NCI-H526 treated with DMSO at 0.1 percent for 48 hours (cell line): ENCODE measurements at regions not wholly inside any gene's neighbourhood (a gene's known extent, or its start where the extent isn't known, plus 50 kb on each side); places are given as distances from the start of the nearest gene placed in this dataset.

Experiments used
- DNase-seq: peaks from one replicate; lab custom pipeline; 2025; lab: John Stamatoyannopoulos, UW

DNA sequence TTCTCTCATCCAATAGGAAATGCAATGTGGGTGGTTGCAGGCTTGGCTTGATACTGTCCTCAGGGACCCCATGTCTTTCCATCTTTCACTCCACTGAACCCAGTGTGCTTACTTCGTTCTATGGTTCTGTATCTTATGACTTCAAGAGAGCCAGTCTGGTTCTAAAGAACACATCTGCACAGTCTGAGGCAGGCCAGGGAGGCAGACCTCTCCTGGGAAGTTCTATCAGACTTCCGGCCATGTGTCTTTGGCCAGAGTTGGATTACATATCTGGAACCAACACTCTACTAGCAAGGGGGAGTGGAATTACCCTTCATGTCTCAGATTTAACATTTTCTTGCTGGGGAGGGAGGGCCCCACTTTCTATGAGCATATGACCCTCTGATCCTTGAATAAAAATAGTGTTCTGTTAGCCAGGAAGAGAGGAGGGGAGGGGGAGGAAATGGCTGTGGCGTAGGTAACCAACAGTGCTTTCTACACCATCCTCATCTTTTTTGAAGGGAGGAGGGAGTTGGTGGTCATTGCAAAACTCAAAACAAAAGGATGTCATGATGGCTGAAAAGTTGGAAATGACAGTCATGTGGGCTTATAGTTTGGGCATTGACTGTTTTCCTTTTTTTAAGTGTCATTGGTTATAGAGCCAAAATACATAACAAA lies 370.2 kb downstream of the GATA3 start:
- no peak for DNase-seq

GRCh38 chr10:8428654-8429053 lies 374.2 kb downstream of the GATA3 start:
- no peak for DNase-seq

DNA sequence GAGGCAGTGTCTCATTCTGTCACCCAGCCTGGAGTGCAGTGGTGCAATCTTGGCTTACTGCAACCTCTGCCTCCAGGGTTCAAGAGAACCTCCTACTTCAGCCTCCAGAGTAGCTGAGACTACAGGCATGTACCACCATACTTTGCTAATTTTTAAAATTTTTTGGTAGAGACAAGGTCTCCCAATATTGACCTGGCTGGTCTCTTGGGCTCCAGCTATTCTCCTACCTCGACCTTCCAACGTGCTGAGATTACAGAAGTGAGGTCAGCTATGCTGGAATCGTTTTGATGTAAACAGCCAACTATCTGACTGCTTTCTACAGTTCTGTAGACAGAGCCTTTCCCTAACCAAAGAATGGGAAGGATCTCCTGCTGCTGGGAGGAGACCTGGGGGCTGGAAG lies 375.8 kb downstream of the GATA3 start:
- no peak for DNase-seq

- no peak for DNase-seq
These were observed 377.0 kb downstream of the GATA3 start for GRCh38 chr10:8431511-8431910.

DNA sequence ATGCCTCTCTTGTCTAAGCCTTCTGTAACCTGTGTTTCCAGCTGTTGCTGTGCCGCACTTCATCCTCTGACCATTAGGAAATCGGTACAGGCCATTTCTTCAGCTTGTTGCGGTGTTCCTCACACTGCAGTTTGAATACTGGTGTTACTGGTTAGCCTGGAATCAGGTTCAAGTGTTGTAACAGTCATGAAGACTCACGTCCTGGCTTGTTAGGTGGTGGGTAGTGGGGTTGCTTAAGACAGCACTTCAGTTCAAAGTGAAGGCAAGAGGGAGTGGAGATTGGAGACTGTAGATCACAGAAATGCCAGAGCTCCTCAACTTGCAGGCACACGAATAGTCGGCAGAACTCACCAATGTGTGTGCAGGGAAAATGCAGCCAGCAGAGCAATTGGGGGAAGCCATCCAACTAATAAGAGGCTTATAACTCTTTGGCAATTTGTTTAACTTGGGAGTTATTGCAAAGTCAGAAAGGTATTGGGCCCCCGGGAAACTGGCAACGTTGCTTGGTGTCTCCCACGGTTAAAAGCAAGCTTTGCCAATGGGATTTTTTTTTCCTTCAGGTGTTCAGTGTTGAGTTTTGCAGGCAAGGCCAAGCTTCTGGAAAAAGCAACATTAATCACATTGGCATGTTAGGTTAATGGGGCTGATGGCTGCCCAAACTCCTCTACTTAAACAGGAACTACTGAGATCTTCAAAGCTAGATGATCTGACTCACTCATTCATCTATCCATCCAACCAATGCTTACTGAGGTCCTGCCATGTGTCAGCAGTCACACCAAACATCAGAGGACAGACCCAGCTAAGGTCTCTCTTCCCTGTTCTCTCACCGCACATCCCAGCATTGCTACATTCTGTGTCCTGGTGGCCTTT lies 380.9 kb downstream of the GATA3 start:
- no peak for DNase-seq

DNA sequence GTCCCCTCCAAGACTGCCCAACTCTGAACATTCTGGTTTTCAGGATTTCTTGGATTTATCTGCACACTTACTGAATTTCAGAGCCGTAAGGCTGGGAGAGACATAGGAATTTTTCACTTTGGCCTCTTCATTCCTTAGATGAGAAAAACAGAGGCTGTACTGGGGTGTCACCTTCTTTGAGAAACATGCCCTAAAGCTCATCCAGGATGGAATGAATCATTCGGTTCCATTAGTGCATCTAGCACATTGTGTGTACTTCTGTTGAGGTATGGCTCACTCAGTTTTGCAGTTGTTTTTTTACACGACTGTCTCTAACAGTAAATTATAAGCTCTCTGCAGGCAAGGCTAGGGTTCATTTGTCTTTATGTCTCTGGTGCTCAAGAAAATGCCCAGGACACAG lies 383.4 kb downstream of the GATA3 start:
- DNase-seq: no peak

DNA sequence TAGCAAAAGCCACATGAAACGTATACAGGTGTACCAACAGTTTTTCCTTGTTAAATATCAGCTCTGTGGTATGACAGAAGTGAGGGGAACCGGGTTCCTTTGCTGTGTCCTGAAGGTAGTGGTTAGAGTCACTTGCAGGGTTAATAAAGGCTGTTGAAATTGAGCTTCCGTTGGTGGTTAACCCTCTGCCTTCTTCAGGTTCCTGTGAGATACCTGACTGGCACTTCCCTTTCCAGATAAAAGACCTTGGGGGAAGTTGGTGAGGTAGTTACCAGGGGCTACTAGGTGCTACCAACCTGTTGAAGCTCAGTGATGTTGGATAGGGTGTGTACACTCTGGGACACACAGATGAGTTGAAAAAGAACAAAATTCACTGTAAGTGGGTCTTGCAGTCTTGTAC lies 384.1 kb downstream of the GATA3 start:
- no peak for DNase-seq

- DNase-seq: no peak
These were observed 384.6 kb downstream of the GATA3 start for GRCh38 chr10:8439040-8439439.

DNA sequence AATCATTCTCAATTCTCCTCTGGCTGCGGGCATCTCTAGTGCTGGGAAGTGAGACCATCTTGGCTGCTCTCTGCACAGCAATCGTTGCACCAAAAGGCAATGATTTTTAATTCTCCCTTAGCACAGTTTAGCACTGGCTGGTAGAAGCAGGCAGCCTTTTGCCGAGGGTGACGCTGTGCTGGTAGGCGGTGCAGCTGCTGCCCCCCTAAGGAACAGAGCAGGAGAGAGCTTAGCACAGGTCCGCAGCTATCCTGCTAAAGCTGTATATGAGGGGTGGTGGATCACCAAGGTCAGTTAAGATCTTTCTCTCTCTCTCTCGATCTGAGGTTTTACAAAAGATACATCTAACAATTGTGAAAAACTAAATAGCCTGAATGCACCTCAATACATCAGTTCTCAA lies 390.1 kb downstream of the GATA3 start:
- no peak for DNase-seq

- DNase-seq: no peak
These were observed 390.9 kb downstream of the GATA3 start for GRCh38 chr10:8445353-8445752.

GRCh38 chr10:8449909-8450308 lies 395.4 kb downstream of the GATA3 start:
- DNase-seq: no peak

DNA sequence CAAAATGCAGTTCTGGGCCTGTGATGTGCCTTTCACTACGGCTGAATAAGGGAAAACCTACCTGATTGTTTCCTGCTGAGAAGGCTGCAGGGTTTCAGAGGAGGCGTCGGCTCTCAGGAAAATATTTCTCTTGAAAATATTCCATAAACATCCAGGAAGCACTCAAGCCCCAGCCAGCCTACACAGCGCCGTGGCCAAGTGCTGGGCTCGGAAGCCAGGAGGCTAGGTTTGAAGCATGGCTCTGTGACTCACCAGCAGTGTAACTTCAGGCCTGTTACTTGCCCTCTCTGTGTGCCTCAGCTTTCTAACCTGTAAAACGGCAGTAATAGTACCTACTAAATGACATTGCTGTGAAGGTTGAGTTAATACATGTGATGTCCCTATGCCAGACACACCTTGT lies 399.1 kb downstream of the GATA3 start:
- no peak for DNase-seq

GRCh38 chr10:8454357-8454756 lies 399.9 kb downstream of the GATA3 start:
- DNase-seq: no peak

DNA sequence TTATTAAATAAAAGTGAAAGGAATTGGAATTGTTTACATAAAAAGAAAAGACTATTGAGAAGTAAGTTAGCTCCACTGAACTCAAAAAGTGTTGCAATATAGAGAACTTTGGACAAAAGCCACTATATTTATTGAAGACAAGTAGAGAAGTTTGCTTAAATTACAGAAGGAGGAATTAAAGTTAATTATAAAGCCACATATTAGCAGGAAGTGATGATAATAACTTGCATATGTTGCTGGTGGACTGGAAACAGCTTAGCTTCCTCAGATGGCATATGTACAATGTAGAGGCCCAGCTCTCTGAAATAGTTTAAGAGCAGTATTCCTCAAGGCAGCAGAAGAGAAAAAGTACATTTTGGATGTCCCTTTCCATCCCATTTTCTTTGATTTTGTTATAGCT lies 400.7 kb downstream of the GATA3 start:
- no peak for DNase-seq

DNA sequence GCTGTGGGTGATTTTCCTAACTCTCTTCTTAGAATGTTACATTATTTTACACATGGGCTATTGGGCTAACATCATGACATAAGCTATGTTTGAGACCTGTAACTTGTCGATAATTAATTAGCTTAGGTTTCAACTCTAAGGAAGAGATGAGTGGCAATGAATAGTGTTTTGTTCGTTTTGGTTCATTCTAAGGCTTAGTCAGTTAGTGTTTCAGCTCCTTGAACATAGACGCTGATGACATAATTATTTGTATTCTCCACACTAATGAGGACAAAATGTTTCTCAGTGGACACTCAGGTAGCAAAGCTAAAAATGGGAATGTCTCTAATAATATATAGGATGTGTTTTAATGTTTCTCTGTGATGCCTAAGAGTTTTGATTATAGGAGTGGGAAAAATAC lies 401.9 kb downstream of the GATA3 start:
- DNase-seq: no peak

DNA sequence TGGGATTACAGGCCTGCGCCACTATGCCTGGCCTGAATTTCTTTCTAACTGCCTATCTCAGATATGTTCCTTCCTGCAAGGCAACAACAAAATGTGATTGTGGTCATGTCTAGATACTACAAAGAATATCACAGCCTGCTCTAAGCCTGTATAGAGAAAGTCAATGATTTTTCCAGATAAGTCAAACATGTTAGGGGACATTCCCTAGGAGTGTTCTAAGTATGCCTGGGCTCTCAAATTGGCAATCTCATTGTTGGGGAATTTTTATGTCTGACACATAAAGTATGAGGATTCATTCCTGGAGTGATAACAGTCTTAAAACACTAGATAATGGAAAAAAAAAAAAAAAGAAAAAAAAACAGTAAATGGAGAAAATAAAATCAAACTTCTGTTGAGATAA lies 406.1 kb downstream of the GATA3 start:
- no peak for DNase-seq

DNA sequence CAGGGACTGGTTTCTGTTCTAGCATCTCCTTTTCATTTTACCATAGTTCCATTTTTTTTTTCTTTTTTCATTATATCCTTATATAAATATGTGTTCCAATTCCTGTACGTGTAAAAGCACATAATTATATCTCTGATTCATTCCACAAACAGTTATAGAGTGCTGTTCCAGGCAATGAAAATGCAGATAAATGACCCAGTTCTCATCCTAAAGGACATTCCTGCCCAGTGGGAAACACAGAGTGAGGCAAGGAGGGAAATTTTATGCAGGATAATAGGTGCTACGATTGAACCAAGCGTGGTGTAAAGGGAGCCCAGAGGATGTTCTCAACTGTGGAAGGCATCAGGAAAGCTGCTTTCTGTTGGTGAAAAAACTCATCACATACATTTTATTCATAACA lies 408.1 kb downstream of the GATA3 start:
- no peak for DNase-seq

GRCh38 chr10:8463853-8464252 lies 409.4 kb downstream of the GATA3 start:
- no peak for DNase-seq

GRCh38 chr10:8468477-8468876 lies 414.0 kb downstream of the GATA3 start:
- DNase-seq: no peak

DNA sequence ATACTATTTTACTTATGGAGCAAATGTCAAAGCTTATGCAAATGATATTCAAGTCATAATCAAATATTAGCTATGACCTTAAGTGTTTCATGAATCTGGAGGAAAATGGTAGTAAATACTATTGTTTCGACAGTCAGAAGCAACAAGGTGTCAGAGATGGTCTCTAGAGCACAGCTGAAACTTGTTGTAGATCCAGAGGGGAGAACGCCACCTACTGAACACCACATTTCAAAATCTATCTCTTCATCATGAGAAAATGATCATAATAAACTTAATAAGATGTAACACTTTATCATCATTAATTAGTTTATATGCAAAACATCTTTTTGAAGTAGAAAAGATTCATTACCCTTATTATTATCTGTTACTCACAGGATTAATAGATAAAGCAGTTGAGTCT lies 418.7 kb downstream of the GATA3 start:
- no peak for DNase-seq

DNA sequence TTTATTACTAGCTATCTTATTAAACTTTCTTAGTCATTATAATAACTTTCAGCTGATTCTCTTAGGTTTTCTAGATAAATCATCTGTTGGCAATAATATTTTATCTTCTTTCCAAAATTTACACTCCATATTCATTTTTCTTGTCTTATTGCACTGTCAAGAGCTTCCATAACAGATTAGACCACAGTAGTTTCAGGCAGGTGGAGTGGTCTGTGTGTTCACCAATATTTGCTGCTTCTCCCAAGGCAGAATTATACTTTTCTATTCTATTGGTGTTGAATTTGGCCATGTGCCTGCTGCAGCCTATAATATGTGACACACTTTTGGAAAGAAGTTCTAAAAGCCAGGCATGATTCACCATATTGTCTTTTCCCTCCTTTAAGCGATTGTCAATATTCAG lies 422.8 kb downstream of the GATA3 start:
- DNase-seq: no peak

GRCh38 chr10:8481718-8482504 lies 427.4 kb downstream of the GATA3 start:
- DNase-seq: no peak

- DNase-seq: no peak
These were observed 430.5 kb downstream of the GATA3 start for GRCh38 chr10:8485032-8485431.
